T-helper 1 cell (primary cell): ENCODE measurements at regions not wholly inside any gene's neighbourhood (a gene's known extent, or its start where the extent isn't known, plus 50 kb on each side); places are given as distances from the start of the nearest gene placed in this dataset.

Experiments used
- DNase-seq, 5 donors: peaks; one replicate each; pipeline ENCODE4 v3.0.0-alpha.2; 2012 to 2020

GRCh38 chr3:16658004-16658924 lies 53.0 kb upstream of the DAZL start:
- DNase-seq, result no peak

DNA sequence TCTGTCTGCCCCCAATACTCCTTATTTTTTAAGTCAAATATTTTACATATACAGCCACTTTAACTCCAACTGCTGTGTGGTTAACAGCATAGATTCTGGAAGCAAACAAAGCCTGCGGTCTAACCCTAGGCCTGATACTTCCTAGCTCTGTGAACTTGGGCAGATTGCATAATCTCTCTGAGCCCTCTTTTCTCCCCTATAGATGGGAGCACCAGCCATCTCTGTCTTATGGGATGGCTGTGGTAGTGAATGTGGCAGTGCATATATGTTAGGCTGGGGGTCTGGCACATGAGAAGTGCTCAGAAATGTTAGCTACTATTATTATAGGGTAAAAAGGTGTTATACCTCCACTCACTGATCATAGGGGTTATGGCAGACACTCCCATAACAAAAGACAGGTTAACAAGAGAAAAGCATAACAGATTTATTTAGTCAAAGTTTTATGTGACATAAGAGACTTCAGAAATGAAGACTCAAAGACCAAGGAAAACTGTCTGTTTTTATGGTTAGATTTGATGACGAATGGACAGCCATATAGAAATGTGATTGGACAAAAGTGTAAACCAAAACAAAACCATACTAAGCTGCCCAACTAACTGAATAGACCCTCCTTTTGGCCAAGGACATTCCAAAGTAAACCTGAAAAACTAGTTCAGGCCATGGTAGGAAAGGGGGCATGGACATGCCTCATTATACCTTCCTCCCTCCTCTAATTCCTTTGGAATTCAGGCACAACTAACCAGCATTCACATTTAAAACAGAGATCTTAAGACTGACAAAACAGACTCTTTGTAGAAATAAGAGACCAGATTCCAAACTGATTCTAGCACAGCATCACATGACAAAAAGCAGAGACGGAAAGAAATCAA lies 53.9 kb upstream of the DAZL start:
- DNase-seq, result no peak

- DNase-seq, result no peak
These were observed 58.9 kb upstream of the DAZL start for GRCh38 chr3:16663854-16664712.

DNA sequence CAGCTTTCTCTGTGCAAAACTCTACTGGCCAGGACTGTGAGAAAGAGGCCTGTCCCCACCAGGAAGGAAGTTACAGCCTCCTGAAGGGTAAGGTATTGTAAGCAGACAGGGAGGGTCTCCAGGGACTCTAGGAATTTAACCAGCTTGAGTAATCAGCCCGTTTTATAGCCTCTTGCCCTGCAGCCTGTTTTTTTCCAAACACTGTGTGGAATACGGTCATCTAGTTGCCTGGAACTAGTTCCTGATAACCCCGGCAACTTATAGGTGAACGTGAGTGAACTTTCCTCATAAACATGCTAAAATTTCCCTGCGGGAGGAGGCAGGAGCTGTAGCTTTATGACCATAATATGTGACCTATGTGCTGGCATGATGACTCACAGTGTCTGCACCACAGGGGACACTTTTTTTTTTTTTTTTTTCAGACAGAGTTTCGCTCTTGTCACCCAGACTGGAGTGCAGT lies 60.1 kb upstream of the DAZL start:
- no peak for DNase-seq

DNA sequence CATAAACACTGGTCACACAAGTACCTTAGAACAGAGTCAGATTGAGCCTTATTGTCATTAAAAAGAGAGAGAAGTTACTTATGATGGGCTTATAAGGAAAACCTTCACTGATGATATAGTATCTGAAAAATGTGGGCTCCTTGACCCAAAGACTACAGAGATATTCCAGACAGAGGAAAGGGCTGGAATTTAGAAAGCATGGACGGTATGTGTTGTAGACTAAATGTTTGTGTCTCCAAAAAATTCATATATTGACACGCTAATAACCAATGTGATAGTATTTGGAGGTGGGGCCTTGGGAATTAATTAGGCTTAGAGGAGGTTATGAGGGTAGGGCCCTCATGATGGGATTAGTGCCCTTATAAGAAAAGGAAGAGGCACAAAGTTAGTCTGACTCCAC lies 61.0 kb upstream of the DAZL start:
- no peak for DNase-seq

DNA sequence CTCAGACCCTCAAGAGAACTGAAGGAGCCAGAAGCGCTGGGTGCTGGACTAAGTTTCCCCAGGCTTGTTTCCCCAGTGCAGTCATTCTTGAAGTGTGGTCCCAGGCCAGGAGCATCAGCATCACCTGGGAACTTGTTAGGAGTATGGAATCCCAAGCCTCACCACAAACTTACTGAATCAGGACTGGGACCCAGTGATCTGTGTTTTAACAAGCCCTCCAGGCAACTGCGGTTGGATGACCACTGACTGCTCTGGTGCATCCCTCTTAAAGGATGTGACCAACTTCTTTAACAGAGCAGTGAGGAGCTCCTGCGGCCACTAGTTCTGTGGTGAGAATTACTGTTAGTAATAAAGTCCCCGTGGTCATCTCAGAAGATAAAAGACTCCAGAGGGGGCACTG lies 62.4 kb upstream of the DAZL start:
- DNase-seq, result no peak

DNA sequence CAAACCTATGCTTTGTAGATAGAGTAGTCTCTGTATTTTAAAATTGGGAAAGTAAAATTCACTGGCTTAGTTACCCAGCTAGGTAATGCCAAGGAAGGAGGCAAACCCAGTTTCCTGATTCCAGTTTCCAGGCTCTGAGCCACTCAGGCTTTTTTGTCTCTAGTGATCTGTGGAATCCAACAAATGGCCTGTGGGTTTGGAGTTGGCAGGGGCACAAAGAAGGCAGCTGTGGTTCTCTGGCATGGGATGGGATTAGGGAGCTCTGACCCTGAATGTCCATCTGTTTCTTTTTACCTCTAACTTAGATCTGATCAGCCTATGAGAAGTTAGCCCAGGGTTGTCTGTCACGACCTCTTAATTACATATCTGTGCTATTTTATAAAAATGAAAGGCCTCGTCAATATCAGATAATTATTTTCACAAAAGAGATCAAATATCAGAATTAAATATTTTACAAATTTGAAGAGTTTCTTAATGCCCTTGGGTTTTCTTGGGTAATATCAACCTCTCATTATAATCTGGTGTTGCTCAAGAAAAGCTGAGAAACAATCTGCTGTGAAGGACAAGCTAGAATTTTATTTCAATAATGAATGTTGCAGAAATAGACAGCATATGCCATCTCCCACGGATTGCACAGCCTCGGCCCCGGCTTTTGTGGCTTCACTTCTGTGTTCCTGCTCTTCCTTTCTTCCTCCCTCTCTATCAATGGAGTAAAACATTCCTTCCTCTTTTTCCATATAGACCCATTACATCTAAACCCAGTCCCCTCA lies 63.7 kb upstream of the DAZL start:
- no peak for DNase-seq

GRCh38 chr3:16670191-16670590 lies 65.0 kb upstream of the DAZL start:
- DNase-seq, result no peak

- no peak for DNase-seq
These were observed 66.5 kb upstream of the DAZL start for GRCh38 chr3:16671690-16672089.

DNA sequence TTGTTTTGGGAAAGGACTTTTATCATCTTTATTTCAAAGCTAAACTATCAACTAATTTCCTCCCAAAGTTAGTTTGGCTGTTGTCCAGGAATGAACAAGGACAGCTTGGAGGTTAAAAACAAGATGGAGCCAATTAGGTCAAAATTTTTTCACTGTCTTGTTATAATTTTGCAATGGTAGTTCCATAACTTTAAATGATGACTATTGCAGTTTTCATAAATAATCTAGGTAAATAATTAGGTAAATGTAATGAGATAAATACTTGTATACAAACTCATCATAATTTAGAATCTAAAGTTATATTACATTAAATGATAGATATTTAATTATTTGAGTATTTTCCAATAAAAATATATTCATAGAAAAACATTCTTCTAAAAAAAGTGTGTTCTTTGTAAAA lies 68.3 kb upstream of the DAZL start:
- DNase-seq, result no peak

- DNase-seq, result no peak
These were observed 70.6 kb upstream of the DAZL start for GRCh38 chr3:16675805-16676204.

DNA sequence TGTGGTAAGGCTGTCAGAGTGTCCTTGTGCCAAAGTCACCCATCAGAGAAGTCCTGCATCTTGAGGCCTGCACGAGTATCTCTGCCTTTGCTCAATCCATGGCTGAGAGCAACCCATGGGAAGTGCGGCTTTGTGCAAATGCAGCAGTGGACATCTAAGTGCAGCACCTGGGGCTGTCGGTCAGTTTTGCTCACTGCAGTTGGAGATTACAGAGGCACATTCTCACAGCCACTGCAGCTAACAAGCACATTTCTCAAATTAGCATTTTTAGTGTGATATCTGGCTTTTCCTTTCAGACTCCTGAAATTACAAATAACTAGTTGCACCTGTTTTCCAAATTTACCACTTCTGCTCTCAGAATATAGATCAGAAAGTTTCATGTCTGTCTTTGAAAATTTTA lies 81.5 kb upstream of the DAZL start:
- DNase-seq, result no peak

DNA sequence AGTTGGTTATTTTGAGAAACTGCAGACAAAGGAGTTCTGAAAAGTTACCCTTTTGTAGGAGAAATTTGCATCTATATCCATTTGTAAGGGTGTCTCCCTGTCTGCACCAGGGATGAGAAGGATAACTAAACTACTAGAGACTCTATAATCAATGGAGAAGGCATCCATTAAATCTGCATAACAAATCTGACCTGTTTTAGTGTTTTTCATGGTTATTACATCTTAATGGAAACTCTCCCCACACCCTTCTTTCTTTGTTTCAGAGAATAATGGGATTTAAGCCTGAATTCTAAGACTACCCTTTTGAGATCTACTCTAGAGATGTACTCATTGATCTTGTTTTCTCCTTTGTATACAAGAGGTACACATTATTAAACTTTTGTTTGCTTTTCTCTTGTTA lies 82.0 kb upstream of the DAZL start:
- DNase-seq, result no peak

DNA sequence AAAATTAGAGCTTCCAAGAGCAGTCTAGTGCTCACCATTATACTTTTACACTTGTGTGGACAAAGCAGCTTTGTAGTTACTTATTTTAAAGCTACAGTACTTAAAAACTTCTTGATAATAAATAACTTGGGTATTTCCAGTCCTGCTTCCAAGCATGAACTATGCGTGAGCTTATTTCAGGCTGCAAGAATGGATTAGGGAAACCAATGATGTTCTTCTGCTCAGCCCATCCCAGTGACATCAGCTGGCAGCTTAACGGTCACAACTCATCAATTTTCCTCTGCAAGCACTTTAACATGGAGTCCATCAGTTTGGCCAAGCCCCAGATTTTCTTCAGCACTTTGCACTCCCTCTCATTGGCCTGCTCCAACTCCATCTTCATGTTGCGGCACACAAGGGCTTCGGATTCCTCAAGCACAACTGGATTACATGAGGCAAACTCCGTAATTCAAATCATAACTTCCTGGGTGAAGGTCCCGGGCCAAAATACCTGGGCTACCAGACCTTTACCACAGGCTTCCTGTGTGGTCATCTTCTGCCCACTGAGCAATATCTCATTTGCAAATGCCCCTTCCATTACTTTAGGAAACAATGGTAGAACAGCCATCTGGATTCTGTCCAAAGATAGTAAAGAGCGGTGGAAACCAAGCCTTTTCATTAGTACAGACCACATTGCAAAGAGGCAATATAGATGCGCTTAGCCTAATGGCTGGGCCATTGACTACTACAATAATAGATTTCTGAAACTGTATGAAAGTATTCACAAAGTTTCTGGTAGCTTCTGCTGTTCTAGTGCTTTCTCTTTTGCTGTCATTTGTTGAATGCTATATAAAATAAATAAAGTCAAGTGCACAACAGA lies 87.5 kb upstream of the DAZL start:
- no peak for DNase-seq

DNA sequence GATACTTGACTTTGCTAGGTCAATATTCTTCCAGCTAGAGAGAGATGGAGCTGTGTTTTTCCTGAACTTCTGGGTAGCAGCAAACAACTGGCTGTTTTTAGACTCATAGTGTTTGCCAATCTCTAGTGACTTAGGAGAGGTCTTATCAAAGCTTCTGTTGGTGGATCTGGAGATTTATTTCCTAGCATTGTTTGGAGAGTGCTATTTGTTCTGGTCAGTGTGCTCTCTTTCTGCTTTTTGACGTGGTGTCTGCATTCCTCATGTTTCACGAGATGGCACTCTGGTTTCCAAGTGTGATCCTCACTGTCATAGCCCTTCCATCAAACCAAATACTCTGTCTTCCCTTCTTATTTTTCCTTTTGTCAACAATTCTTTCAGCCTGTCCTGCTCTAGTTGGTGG lies 88.6 kb upstream of the DAZL start:
- DNase-seq, result no peak

- DNase-seq, result no peak
These were observed 90.5 kb upstream of the DAZL start for GRCh38 chr3:16695710-16696109.

DNA sequence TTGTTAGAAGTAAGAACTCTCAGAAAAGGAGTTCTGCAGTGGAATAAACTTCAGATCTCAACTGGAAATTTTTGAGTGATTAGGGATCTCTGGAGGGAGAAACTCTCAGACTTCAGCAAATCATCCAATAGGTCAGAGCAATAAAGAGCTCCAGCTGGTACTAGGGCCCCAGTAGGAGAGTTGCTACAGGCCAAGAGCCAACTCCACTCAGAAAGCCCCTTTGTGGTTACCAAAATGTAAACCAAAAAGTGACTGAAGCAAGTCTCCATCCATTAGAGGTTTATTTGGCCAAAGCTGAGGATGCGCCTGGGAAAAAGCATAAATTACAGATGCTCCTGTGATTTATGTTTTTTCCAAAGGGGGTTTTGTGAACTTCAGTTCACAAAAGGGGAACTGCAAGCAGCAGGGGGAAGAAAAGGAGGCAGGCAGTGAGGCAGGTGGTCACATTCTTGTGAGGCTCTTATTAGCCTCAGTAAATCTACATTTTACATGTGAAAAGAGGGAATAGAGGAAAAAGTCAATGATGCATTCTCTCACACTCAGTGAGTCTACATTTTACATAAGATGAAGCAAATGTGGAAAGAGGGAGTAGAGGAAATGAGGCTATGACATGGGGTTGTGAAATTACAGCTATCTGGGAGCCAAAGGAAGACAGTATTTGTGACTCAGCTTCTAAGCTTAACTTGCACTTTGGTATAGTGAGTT lies 92.4 kb upstream of the DAZL start:
- DNase-seq, result no peak

- no peak for DNase-seq
These were observed 95.4 kb upstream of the DAZL start for GRCh38 chr3:16700651-16701050.

GRCh38 chr3:16704941-16705340 lies 99.7 kb upstream of the DAZL start:
- no peak for DNase-seq

DNA sequence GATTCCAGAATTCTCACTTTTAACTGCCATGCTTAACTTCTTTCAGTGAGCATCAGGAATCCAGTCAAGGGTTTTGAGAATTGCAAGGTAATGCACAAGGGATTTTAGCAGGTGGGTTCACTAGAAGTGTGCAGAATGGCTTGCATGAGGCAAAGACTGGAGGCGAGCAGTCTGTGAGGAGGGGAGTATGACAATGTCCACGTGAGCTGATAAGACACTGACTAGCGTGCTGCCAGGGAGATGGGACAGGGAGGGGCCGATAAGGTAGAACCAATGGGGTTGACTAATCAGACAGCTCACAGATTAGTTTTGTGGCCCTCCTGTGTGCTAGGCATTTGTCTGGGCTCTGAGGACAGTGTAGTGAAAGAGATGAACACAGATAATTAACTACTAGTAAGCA lies 102.0 kb upstream of the DAZL start:
- DNase-seq, result no peak
